Uterus (tissue), 3 donors: ENCODE measurements at regions not wholly inside any gene's neighbourhood (a gene's known extent, or its start where the extent isn't known, plus 50 kb on each side); places are given as distances from the start of the nearest gene placed in this dataset.

ENCODE experiments used
- DNase-seq, 2 donors: peaks; one replicate each; pipeline ENCODE4 v3.0.0-alpha.2; 2019 to 2020
- H3K27ac ChIP-seq, 2 donors: fragments of 200-600 bp; sonication (generic); 1 replicate in 1 of 2; 2 replicates in 1 of 2; pipeline ENCODE4 v1.5.1; 2016 to 2018
- H3K27me3 ChIP-seq, 2 donors: fragments of 200-600 bp; sonication (generic); one replicate each; pipeline ENCODE4 v1.5.1; 2018 to 2019; ENCODE audit warnings: control low read depth in 1 of 2
- H3K36me3 ChIP-seq, 2 donors: fragments of 200-600 bp; sonication (generic); one replicate each; pipeline ENCODE4 v1.5.1; 2019; ENCODE audit warnings: control low read depth in 1 of 2
- H3K4me1 ChIP-seq, 2 donors: fragments of 200-600 bp; sonication (generic); one replicate each; pipeline ENCODE4 v1.5.1; 2018 to 2019; ENCODE audit warnings: control low read depth in 1 of 2
- H3K4me3 ChIP-seq, 2 donors: fragments of 200-600 bp; sonication (generic); 1 replicate in 1 of 2; 2 replicates in 1 of 2; pipeline ENCODE4 v1.5.1; 2018 to 2019; ENCODE audit warnings: mild to moderate bottlenecking in 1 of 2
- H3K9me3 ChIP-seq, 2 donors: fragments of 200-600 bp; sonication (generic); one replicate each; pipeline ENCODE4 v1.5.1; 2019; ENCODE audit warnings: control low read depth in 1 of 2
- POLR2A ChIP-seq, 2 donors: fragments of 450-650 bp; IDR thresholded peaks; one replicate each; pipeline ENCODE4 v1.6.1; 2016; ENCODE audit warnings: antibody characterized with exemption in 2 of 2, mild to moderate bottlenecking in 1 of 2, moderate library complexity in 1 of 2
- intact Hi-C: fragments of 100-400 bp; cut with DNase I; formaldehyde crosslinking; loops from one replicate; pipeline ENCODE4 v1.15.1; 2023; ENCODE audit warnings: low total_unique reads
- TF ChIP-seq, protein P1 (sequence below), 4 experiments: fragments of 200-600 bp in 2 of 4; fragments of 450-650 bp in 2 of 4; sonication (generic) in 2 of 4; IDR thresholded peaks; one replicate each; pipeline ENCODE4 v1.5.1; 2016 to 2019; ENCODE audit warnings: antibody characterized with exemption in 4 of 4, mild to moderate bottlenecking in 2 of 4, moderate library complexity in 1 of 4
- donor health status: DM: yes; HTN: yes; CAD: no.

GRCh38 chr22:47674600-47674999 lies 912.1 kb downstream of the TBC1D22A start:
- H3K27me3 ChIP-seq, result no peaks in the 10 kb centered on the region
- no peak overlapping the region for H3K27ac ChIP-seq
- no peak overlapping the region for H3K4me3 ChIP-seq
- DNase-seq, result no peak
- intact Hi-C loops, result no loop called here
- H3K36me3 ChIP-seq, result no peaks in the 10 kb centered on the region
- H3K9me3 ChIP-seq, result no peaks in the 10 kb centered on the region
- no peaks in the 10 kb centered on the region for H3K4me1 ChIP-seq
- TF ChIP-seq, protein P1, sequence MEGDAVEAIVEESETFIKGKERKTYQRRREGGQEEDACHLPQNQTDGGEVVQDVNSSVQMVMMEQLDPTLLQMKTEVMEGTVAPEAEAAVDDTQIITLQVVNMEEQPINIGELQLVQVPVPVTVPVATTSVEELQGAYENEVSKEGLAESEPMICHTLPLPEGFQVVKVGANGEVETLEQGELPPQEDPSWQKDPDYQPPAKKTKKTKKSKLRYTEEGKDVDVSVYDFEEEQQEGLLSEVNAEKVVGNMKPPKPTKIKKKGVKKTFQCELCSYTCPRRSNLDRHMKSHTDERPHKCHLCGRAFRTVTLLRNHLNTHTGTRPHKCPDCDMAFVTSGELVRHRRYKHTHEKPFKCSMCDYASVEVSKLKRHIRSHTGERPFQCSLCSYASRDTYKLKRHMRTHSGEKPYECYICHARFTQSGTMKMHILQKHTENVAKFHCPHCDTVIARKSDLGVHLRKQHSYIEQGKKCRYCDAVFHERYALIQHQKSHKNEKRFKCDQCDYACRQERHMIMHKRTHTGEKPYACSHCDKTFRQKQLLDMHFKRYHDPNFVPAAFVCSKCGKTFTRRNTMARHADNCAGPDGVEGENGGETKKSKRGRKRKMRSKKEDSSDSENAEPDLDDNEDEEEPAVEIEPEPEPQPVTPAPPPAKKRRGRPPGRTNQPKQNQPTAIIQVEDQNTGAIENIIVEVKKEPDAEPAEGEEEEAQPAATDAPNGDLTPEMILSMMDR (IDR thresholded peaks at IDR 0.05), result no peak
- TF ChIP-seq POLR2A (IDR thresholded peaks at IDR 0.05), result no peak

DNA sequence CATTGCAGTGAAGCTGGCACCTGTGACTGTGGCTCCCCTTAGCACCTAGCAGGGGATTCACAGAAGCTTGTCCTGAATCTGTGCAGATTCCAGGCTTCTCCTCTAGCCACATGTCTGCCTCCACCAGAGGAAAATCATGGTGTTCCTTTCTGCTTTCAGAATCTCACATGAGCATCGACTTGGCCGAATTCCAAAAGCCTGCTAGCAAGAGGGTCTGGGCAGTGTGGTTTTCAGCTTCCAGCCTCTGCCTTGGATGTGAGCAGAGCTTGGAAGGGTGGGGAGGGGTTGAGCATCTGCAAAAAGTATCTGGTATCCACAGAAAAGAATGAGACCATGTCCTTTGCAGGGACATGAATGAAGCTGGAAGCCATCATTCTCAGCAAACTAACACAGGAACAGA lies 911.1 kb downstream of the TBC1D22A start:
- DNase-seq, result no peak
- no peaks in the 10 kb centered on the region for H3K27me3 ChIP-seq
- TF ChIP-seq POLR2A (IDR thresholded peaks at IDR 0.05), result no peak
- TF ChIP-seq, protein P1 (IDR thresholded peaks at IDR 0.05), result no peak
- no peak overlapping the region for H3K4me3 ChIP-seq
- no peaks in the 10 kb centered on the region for H3K36me3 ChIP-seq
- no peak overlapping the region for H3K27ac ChIP-seq
- intact Hi-C loops, result no loop called here
- no peaks in the 10 kb centered on the region for H3K9me3 ChIP-seq
- H3K4me1 ChIP-seq, result no peaks in the 10 kb centered on the region

- no peak overlapping the region for H3K4me3 ChIP-seq
- no peaks in the 10 kb centered on the region for H3K36me3 ChIP-seq
- intact Hi-C loops, result no loop called here
- DNase-seq, result no peak
- no peaks in the 10 kb centered on the region for H3K4me1 ChIP-seq
- no peak overlapping the region for H3K27ac ChIP-seq
- TF ChIP-seq POLR2A (IDR thresholded peaks at IDR 0.05), result no peak
- TF ChIP-seq, protein P1 (IDR thresholded peaks at IDR 0.05), result no peak
- no peaks in the 10 kb centered on the region for H3K9me3 ChIP-seq
- no peaks in the 10 kb centered on the region for H3K27me3 ChIP-seq
Observed at GRCh38 chr22:47672526-47672925, 910.1 kb downstream of the TBC1D22A start.

- intact Hi-C loops, result no loop called here
- H3K4me3 ChIP-seq, result no peak overlapping the region
Observed at GRCh38 chr22:47665151-47665550, 902.7 kb downstream of the TBC1D22A start.

DNA sequence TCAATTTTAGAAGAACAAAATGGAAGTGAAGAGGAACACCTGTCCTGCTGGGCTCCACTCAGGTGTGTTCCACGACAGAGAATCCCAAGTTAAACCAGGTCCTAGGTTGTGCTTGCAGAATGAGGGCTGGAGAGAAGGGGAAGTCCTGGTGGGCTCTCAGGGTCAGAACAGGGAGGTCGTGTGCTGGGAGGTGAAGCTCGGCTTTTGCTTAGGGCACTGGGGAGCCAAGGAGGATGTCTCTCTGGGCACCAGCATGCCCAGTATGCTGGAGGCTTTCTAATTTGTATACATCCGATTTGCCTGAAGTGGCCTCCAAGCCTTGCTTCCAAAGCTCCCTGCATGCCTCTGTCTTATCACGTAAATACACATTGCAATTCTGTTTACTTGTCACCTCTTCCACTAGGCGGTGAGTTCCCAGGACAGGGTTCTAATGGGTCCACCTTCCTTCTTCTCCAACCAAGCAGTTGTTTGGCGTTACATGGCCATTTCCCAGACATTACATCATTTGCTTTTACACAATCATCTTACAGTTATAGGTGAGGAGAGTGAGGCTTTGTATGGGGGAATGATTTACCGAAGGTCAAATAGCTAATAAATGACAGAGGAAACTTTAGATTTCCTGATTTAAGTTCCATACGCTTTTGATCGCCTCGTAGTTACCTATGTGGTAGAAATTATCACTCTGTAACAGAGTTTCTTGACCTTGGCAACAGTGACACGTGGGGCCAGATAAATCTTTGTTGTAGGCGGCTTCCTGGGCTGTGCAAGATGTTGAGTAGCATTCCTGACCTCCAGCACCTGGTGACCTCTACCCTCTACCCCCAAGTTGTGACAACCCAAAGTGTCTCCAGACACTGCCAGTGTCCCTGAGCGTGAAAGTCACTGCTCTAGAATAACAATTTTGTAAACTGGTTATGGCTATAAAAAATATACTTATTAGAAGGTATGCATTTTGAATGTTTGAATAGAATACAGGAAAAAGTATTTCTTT lies 901.5 kb downstream of the TBC1D22A start:
- Histone ChIP-seq H3K27ac (no peak overlapping the region), H3K9me3 (no peaks in the 10 kb centered on the region), H3K4me3 (no peak overlapping the region), H3K4me1 (no peaks in the 10 kb centered on the region), H3K27me3 (no peaks in the 10 kb centered on the region), H3K36me3 (no peaks in the 10 kb centered on the region)
- TF ChIP-seq, protein P1 (IDR thresholded peaks at IDR 0.05), result no peak
- no peak for TF ChIP-seq POLR2A (IDR thresholded peaks at IDR 0.05)
- DNase-seq, result no peak
- intact Hi-C loops, result no loop called here

More at GRCh38 chr22:47665151-47665550, 902.7 kb downstream of the TBC1D22A start:
- no peaks in the 10 kb centered on the region for H3K4me1 ChIP-seq
- H3K36me3 ChIP-seq, result no peaks in the 10 kb centered on the region
- TF ChIP-seq, protein P1 (IDR thresholded peaks at IDR 0.05), result no peak
- TF ChIP-seq POLR2A (IDR thresholded peaks at IDR 0.05), result no peak
- no peak for DNase-seq
- no peaks in the 10 kb centered on the region for H3K27me3 ChIP-seq
- no peak overlapping the region for H3K27ac ChIP-seq
- no peaks in the 10 kb centered on the region for H3K9me3 ChIP-seq
